Stimulated activated CD8-positive, alpha-beta memory T cell treated with anti-CD3 and anti-CD28 coated beads, Interleukin-4, amount 100 ng/mL, for 1 hour (primary cell): ENCODE measurements at regions not wholly inside any gene's neighbourhood (a gene's known extent, or its start where the extent isn't known, plus 50 kb on each side); places are given as distances from the start of the nearest gene placed in this dataset.

Source experiments
- DNase-seq, 2 donors: peaks; one replicate each; pipeline ENCODE4 v3.0.0-alpha.2; 2020; ENCODE audit warnings: low read depth in 2 of 2, low spot score in 1 of 2

- DNase-seq, result no peak
Measured at GRCh38 chr4:116449764-116450163, 635.6 kb downstream of the TRAM1L1 start.

DNA sequence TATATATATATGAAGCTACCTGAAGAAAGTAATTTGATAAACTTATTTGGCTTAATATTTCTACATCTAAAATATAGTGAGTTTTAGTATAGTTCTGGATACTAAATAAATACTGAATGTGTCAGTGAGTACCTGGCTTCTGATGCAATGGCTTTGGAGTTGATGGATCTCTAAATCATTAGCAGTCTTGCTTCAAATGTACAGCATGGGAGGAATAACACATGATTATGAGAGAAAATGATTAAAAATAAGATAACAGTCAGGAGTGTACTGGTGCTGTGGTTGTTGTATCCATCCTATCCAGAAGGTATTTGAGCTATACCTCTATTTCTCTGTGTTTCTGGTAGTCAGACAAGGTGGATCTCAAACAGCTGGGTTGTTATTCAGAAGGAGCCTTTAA lies 641.3 kb downstream of the TRAM1L1 start:
- DNase-seq, result no peak

DNA sequence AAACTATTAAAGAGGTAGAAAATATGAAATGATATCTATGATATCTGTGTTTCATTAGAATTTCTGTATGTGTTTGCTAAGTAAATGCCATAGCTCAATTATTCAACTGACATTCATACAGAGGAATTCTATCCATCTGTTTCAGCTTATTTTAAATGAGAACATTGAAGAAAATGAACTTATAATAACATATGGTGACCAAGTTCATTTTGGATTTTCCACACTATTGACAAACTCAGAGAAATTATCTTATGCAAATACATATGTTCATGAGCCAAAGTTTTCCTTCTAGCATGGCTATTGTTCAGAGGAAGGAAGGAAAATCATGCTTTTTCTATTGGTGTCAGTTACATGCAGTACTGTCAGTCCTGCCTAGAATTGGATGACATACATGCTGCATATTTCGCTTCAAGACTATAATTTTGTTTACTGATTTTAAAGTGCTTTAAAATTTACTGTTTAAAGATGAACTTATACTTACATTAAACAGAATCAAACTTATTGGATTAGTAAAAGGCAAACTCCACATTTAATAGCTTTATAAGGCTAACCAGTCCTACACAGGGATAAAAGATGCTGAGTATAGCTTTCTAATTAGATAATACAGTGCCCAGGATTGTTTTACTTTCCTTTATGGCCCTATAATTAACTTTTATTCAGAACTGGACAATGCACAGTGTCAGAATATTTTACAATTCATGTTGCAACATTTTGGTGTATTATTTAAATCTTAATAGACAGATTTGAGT lies 646.2 kb downstream of the TRAM1L1 start:
- no peak for DNase-seq

DNA sequence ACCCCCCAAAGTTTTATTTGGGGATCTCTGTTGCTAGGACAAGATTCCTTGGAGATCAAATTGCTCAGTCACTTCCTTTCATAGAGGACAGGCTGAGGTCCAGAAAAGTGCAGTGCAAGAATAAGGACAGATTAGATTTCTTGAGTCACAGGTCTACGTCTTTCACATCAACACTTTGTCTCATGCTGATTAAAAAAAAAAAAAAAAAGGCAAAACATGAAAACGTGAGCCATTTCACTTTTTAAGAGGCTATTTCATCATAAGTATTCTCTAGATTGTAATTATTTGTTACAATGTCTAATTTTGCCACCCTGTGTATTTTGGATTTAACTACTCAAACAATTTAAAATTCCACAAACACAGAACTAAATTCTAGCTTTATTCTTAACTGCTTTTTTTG lies 647.0 kb downstream of the TRAM1L1 start:
- no peak for DNase-seq

DNA sequence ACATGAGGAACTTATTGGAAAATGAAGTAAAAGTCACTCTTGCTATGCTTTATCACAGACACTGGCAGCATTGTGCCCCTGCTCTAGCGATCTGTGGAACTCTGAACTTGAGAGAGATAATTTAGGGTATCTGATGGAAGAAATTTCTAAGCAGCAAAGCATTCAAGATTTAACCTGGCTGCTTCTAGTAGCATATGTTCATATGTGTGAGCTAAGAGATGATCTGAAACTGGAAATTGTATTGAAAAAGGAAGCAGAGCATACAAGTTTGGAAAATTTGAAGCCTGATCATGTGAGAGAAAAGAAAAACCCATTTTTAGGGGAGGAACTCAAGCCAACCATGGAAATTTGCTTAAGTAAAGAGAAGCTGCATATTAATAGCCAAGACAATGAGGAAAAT lies 657.7 kb downstream of the TRAM1L1 start:
- DNase-seq, result no peak

DNA sequence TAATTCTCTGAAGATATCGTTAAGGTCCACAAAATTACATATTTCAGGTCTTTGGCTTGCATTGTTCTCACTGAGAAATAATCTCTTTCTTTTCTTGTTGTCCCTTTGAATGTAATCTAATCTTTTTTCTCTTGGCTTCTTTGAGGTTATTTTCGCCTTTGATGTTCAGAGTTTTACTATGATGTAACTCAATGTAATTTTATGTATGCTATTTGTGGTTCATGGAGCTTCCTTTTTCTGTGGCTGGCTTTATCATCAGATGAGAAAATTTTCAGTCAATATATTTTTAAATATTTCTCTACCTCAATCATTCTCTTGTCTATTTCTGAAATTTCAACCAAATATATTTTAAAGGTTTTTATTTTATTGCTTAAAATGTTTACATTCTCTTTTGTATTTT lies 672.2 kb downstream of the TRAM1L1 start:
- no peak for DNase-seq

- no peak for DNase-seq
Measured at GRCh38 chr4:116401293-116401692, 684.1 kb downstream of the TRAM1L1 start.

- no peak for DNase-seq
Measured at GRCh38 chr4:116400480-116400879, 684.9 kb downstream of the TRAM1L1 start.

GRCh38 chr4:116397714-116398113 lies 687.7 kb downstream of the TRAM1L1 start:
- DNase-seq, result no peak

DNA sequence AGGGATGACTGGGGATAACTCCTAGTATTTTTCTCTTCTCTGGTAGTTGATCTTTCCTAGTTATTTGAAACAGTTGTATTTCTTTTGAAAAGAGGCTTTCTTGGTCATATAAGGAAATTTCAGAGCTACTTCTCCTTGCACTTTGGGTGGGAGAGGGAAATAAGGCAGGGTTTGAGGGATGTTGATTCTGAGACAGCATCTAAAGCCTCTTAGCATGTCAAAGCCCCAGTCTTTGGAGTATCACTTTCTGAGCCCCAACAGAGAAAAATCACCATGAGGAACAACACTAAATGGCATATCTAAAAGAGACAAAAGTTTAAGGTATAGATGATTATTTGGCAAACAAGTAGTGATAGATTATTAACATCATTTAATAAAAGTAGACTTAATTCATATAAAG lies 688.1 kb downstream of the TRAM1L1 start:
- no peak for DNase-seq

DNA sequence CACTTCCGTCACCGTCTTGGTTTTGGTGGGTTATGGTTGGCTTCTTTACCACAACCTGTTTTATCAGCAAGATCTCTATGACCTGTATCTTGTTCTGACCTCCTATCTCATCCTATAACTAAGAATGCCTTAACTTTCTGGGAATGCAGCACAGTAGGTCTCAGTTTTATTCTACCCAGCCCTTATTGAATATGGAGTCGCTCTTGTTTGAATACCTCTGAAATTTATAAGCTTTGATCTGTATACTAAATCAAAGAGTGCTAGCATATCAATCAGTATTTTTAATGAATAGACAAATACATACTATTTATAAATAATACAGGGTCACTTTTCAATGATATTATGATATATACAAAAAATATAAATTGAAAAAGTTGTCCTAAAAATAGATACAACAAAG lies 690.0 kb downstream of the TRAM1L1 start:
- DNase-seq, result no peak

DNA sequence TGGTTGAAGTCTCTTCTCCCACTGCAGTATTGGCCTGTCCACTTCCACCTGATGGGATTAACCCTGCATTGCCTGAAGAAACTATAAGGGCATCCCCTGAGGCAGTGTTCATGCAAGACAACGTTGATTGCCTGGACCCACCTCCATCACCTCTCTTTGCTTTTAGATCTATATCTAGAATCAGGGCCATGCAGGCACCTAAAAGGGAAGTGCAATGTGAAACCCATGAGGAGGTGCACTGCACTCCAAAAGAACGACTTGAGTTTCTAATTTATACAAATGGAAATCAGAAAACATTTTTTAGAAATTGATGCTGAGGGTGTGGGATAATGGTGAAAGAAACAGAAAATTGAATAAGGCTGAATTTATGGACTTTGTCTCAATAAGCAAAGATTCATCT lies 694.4 kb downstream of the TRAM1L1 start:
- no peak for DNase-seq

GRCh38 chr4:116389139-116389538 lies 696.2 kb downstream of the TRAM1L1 start:
- DNase-seq, result no peak

GRCh38 chr4:116387937-116388474 lies 697.4 kb downstream of the TRAM1L1 start:
- no peak for DNase-seq

DNA sequence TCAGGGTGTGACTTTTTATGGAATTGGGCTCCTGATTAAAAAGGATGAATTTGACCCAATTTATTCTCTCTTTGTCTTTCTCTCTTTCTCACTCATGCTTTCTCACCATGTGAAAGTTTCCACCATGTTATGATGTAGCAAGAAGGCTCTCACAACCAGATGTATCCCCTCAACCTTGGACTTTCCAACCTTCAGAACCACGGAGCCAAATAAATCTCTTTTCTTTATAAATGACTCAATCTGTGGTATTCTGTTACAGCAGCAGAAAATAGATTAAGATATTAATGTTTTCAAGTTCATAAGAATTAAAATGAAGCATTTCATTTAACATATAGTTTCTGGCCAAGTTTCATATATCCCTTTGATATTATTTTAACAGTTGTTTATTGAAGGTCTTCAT lies 698.5 kb downstream of the TRAM1L1 start:
- no peak for DNase-seq

DNA sequence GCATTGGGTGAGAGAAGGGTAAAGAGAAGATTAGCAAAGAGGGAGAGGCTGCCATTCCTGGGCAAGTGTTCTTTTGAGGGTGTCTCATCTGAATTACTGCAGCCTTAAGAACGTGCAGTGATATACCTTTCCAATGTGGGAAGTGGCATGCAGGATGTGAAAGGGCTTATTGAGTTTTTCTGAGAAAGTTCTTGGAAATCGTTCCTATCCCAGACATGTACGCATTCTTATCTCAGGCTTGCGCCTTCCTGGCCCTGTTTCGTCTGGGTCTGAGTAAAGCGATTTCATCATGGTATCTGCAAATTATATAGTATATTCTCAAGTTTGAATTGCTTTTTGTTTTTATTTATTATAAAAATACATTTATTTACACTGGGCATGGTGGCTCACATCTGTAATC lies 699.8 kb downstream of the TRAM1L1 start:
- DNase-seq, result no peak

- no peak for DNase-seq
Measured at GRCh38 chr4:116374815-116375214, 710.6 kb downstream of the TRAM1L1 start.

DNA sequence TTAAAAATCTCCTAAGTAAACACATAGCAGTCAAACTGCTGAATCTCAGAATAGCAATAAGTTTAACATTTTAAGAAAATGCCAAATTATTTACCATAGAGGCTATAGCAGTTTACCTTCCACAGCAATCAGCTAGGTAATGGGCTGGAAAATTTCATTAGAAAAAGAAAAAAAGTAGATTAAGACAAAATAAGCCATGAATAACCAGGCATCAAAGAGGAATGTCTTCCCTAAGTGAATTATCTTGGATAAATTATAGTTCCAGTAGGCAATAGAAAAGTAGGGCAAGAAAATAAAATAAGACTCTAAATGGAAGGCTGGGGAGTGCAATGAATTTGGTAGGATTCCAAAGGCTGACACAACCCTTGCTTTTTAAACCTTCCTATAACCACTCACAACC lies 722.8 kb downstream of the TRAM1L1 start:
- DNase-seq, result no peak

DNA sequence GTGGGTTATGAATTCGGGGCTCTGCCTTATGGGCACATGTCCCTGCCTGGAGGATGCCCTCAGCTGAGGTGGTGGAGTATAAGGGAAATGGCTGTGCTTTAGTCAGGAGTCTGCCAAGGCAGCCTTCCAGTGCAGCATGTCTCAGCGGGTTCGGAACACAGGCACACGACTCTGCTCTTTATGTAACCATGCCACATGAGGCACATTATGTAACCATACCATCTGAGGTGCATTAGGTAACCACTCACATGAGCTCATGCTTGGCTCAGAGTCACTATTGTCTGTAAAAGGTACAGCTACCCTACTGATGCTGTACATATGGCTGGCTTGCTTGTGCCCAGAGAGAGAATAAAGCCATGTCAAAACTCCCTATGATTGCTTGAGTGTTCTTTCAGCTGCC lies 723.6 kb downstream of the TRAM1L1 start:
- DNase-seq, result no peak

DNA sequence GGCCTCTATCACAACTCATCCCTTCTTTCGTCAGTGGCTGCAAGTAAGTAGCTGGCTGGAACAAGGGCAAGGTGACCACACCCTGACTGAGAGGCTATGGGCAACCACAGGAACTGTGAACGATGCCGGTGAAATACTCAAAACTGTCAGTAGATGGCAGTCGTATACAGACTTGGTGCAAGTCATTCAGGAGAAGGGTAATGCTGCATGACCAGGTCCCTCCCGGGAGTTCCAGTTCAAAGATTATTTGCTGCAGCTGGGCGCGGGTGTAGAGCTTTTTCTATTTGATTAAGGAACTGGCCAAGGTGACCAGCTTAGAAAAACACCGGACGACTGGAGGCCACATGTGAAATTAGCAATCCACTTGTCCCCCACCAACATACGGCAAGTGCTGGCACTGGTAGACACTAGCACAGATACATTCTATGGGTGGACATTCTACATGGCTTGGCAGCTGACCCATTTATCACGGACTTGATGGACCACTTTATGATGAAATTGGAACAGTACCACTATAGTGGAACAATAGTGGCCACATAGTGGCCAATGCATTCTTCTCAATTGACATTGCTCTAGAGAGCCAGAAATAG lies 726.6 kb downstream of the TRAM1L1 start:
- DNase-seq, result peak in 1 of 2 donors; percentile 3

- no peak for DNase-seq
Measured at GRCh38 chr4:116357758-116358157, 727.6 kb downstream of the TRAM1L1 start.

DNA sequence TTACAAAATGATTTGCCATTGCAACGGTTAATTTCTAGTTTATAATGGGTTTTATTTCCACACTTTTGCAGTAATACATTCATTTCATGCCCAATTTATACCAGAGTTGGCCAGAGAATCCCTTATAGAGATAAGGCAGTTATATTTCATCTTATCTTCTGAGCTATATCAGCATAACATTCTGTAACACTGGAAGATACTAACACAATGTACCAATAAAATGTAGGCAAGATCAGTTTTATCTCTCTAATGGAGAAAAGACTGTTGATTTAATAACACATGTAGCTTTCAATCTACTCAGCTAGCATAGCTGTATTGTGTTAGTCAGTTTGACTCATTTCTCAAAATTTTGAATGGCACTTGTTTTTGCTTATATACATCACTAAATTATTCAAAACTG lies 738.6 kb downstream of the TRAM1L1 start:
- DNase-seq, result no peak

DNA sequence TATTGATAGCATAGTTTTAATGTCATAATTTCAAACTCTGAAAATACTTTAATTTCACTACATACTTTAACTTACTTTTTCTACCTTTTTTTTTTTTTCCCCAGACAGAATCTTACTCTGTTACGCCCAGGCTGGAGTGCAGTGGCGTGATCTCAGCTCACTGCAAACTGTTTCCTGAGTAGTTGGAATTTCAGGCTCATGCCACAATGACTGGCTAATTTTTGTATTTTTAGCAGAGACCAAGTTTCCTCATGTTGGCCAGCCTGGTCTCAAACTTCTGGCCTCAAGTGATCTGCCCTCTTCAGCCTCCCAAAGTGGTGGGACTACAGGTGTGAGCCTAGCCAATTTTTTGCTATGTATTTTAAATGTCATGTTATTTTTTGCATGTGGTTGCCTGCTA lies 741.6 kb downstream of the TRAM1L1 start:
- no peak for DNase-seq
